ENCODE measurements at regions not wholly inside any gene's neighbourhood (a gene's known extent, or its start where the extent isn't known, plus 50 kb on each side); places are given as distances from the start of the nearest gene placed in this dataset.

GRCh38 chr10:78702876-78703275 is 365.9 kb upstream of the ZMIZ1 start:
- TF ChIP-seq EZH2 (IDR thresholded peaks at IDR 0.05) (no peak), POLR2AphosphoS5 (IDR thresholded peaks at IDR 0.05; ENCODE audit: borderline replicate concordance, low read depth, low read length) (no peak)

Measured in SK-N-MC (cell line).